GM23338 (cell line): ENCODE measurements at regions not wholly inside any gene's neighbourhood (a gene's known extent, or its start where the extent isn't known, plus 50 kb on each side); places are given as distances from the start of the nearest gene placed in this dataset.
A peak's percentile ranks its signal among the peaks of the same experiment; 100 is the strongest.

ENCODE experiments used
- ATAC-seq: fragments of 200-7000 bp; cut with Tn5 transposase; 3 replicates; pipeline ENCODE4 v1.9.1; 2020
- DNase-seq: peaks from one replicate; pipeline ENCODE4 v3.0.0-alpha.2; 2015; ENCODE audit warnings: low spot score
- H2AFZ ChIP-seq: fragments of 200-600 bp; sonication (generic); 2 replicates; pipeline ENCODE4 v1.8.0; 2016; ENCODE audit warnings: antibody characterized with exemption, mild to moderate bottlenecking, moderate library complexity
- H3F3A ChIP-seq: fragments of 200-600 bp; sonication (generic); replicated peaks from 2 replicates; pipeline ENCODE4 v1.8.0; 2017; ENCODE audit warnings: antibody characterized with exemption, mixed run types, low read depth
- H3K27ac ChIP-seq: fragments of 200-600 bp; sonication (generic); 2 replicates; pipeline ENCODE4 v1.6.1; 2016; ENCODE audit warnings: low read depth
- H3K27me3 ChIP-seq: fragments of 200-600 bp; sonication (generic); 2 replicates; pipeline ENCODE4 v1.8.0; 2016; ENCODE audit warnings: mild to moderate bottlenecking, mixed run types, moderate library complexity; ENCODE audit not compliant: insufficient read depth
- H3K36me3 ChIP-seq: fragments of 200-600 bp; sonication (generic); 2 replicates; pipeline ENCODE4 v1.8.0; 2016; ENCODE audit warnings: mild to moderate bottlenecking; ENCODE audit not compliant: insufficient read depth
- H3K4me1 ChIP-seq: fragments of 200-600 bp; sonication (generic); 2 replicates; pipeline ENCODE4 v1.8.0; 2016; ENCODE audit warnings: mild to moderate bottlenecking, moderate library complexity; ENCODE audit not compliant: insufficient read depth
- H3K4me2 ChIP-seq: fragments of 200-600 bp; sonication (generic); 2 replicates; pipeline ENCODE4 v1.7.1; 2017; ENCODE audit warnings: mixed run types
- H3K4me3 ChIP-seq: fragments of 200-600 bp; sonication (generic); 2 replicates; pipeline ENCODE4 v1.6.1; 2016; ENCODE audit warnings: mixed run types
- H3K79me2 ChIP-seq: fragments of 200-600 bp; sonication (generic); replicated peaks from 2 replicates; pipeline ENCODE4 v1.8.0; 2017; ENCODE audit warnings: mild to moderate bottlenecking; ENCODE audit not compliant: insufficient read depth
- H3K9me2 ChIP-seq: fragments of 200-600 bp; sonication (generic); 2 replicates; pipeline ENCODE4 v1.8.0; 2017; ENCODE audit not compliant: insufficient read depth
- H4K20me1 ChIP-seq: fragments of 200-600 bp; sonication (generic); replicated peaks from 2 replicates; pipeline ENCODE4 v1.8.0; 2017; ENCODE audit warnings: mild to moderate bottlenecking; ENCODE audit not compliant: insufficient read depth
- H3K27ac Mint-ChIP-seq: 2 replicates; pipeline ENCODE4 v1.8.0; 2020; ENCODE audit warnings: inconsistent platforms, mild to moderate bottlenecking, moderate library complexity, mixed read lengths
- H3K27me3 Mint-ChIP-seq: 3 replicates; pipeline ENCODE4 v1.8.0; 2022; ENCODE audit warnings: low read depth, mild to moderate bottlenecking, moderate library complexity, mixed read lengths, inconsistent platforms; ENCODE audit not compliant: insufficient read depth, poor library complexity
- H3K36me3 Mint-ChIP-seq: 3 replicates; pipeline ENCODE4 v1.8.0; 2021; ENCODE audit warnings: low read depth, mild to moderate bottlenecking, inconsistent platforms, moderate library complexity, mixed read lengths
- H3K4me1 Mint-ChIP-seq: 3 replicates; pipeline ENCODE4 v1.8.0; 2020; ENCODE audit warnings: mild to moderate bottlenecking, inconsistent platforms, mixed read lengths
- H3K4me3 Mint-ChIP-seq: 3 replicates; pipeline ENCODE4 v1.8.0; 2021; ENCODE audit warnings: moderate library complexity, mild to moderate bottlenecking, inconsistent platforms, mixed read lengths
- H3K9me3 Mint-ChIP-seq: 3 replicates; pipeline ENCODE4 v1.8.0; 2020; ENCODE audit warnings: moderate library complexity, mild to moderate bottlenecking, inconsistent platforms, mixed read lengths
- CREB1 ChIP-seq: fragments of 250-450 bp; sonication (Bioruptor Pico); IDR thresholded peaks from 2 replicates; pipeline ENCODE4 v1.5.0; 2020; ENCODE audit warnings: low read depth, mild to moderate bottlenecking, moderate library complexity
- EZH2 ChIP-seq: fragments of 200-600 bp; sonication (generic); IDR thresholded peaks from one replicate; pipeline ENCODE4 v1.8.0; 2017; ENCODE audit warnings: antibody characterized with exemption, mild to moderate bottlenecking, low read depth; ENCODE audit not compliant: unreplicated experiment
- EZH2phosphoT487 ChIP-seq: fragments of 200-600 bp; sonication (generic); IDR thresholded peaks from one replicate; pipeline ENCODE4 v1.8.1; 2018; ENCODE audit warnings: antibody characterized with exemption; ENCODE audit not compliant: unreplicated experiment
- JUNB ChIP-seq: IDR thresholded peaks from one replicate; pipeline ENCODE4 v1.6.1; 2016; ENCODE audit warnings: antibody characterized with exemption; ENCODE audit not compliant: unreplicated experiment
- NANOG ChIP-seq: IDR thresholded peaks from 2 replicates; pipeline ENCODE4 v1.6.1; 2016; ENCODE audit warnings: antibody characterized with exemption, borderline replicate concordance
- POLR2AphosphoS5 ChIP-seq: IDR thresholded peaks from 2 replicates; pipeline ENCODE4 v1.6.1; 2016; ENCODE audit warnings: antibody characterized with exemption, low read depth
- STAT1 ChIP-seq: IDR thresholded peaks from one replicate; pipeline ENCODE4 v1.6.1; 2016; ENCODE audit warnings: antibody characterized with exemption; ENCODE audit not compliant: unreplicated experiment
- ZNF114 ChIP-seq: fragments of 250-450 bp; sonication (Bioruptor Pico); IDR thresholded peaks from 2 replicates; pipeline ENCODE4 v1.5.0; 2020; ENCODE audit warnings: mild to moderate bottlenecking, moderate library complexity
- ZNF331 ChIP-seq: fragments of 250-450 bp; sonication (Bioruptor Pico); IDR thresholded peaks from 2 replicates; pipeline ENCODE4 v1.5.0; 2020; ENCODE audit warnings: low read depth, mild to moderate bottlenecking, moderate library complexity
- TF ChIP-seq, protein P1 (sequence below): fragments of 250-450 bp; sonication (Bioruptor Pico); IDR thresholded peaks from 2 replicates; pipeline ENCODE4 v1.5.0; 2020; ENCODE audit warnings: mild to moderate bottlenecking, moderate library complexity
- TF ChIP-seq, protein P2 (sequence below), 2 experiments: fragments of 200-600 bp in 1 of 2; sonication (generic) in 1 of 2; conservative IDR thresholded peaks; 2 replicates each; pipeline versions ENCODE4 v1.5.1 to v1.6.1; 2016 to 2017; ENCODE audit warnings: antibody characterized with exemption in 2 of 2, low read depth in 2 of 2, mild to moderate bottlenecking in 2 of 2, moderate library complexity in 1 of 2

DNA sequence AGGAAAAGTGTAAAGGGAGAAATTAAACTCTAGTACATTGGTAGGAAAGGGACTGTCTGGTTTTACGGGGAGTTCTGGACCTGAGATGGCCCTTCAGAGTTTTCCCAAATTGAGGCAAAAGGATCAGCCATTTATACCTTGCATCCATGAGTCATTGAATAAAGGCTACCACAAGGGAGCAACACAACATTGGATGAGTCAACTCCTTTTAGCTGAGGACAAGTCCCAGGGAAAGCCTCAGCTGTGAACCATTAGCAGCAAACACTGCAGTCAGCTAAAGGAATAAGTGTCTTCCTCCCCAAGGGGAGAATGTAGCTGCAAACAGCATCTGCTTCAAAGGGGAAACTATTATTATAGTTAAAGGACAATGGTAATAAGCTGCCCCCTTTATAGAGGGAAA lies 468.7 kb upstream of the ID4 start:
- Mint-ChIP-seq H3K27me3 (no peaks in the 10 kb centered on the region), H3K36me3 (no peaks in the 10 kb centered on the region), H3K4me1 (peaks cover 18% of the 10 kb centered on the region; the same call in 2 of the 3 replicates), H3K4me3 (no peak overlapping the region), H3K27ac (no peak overlapping the region), H3K9me3 (no peaks in the 10 kb centered on the region)
- Histone ChIP-seq H2AFZ (no peak overlapping the region), H3K27me3 (no peaks in the 10 kb centered on the region), H3F3A (no peaks in the 10 kb centered on the region), H3K27ac (no peak overlapping the region), H3K4me1 (peaks cover 12% of the 10 kb centered on the region; the same call in 1 of the 2 replicates), H3K4me3 (no peak overlapping the region), H4K20me1 (no peaks in the 10 kb centered on the region), H3K9me2 (0 out of 2 replicates have a peak, but pooled peaks cover 10% of the 10 kb centered on the region), H3K79me2 (no peaks in the 10 kb centered on the region), H3K36me3 (no peaks in the 10 kb centered on the region), H3K4me2 (no peak overlapping the region)
- DNase-seq (no peak), ATAC-seq (no peak)
- TF ChIP-seq, protein P1, sequence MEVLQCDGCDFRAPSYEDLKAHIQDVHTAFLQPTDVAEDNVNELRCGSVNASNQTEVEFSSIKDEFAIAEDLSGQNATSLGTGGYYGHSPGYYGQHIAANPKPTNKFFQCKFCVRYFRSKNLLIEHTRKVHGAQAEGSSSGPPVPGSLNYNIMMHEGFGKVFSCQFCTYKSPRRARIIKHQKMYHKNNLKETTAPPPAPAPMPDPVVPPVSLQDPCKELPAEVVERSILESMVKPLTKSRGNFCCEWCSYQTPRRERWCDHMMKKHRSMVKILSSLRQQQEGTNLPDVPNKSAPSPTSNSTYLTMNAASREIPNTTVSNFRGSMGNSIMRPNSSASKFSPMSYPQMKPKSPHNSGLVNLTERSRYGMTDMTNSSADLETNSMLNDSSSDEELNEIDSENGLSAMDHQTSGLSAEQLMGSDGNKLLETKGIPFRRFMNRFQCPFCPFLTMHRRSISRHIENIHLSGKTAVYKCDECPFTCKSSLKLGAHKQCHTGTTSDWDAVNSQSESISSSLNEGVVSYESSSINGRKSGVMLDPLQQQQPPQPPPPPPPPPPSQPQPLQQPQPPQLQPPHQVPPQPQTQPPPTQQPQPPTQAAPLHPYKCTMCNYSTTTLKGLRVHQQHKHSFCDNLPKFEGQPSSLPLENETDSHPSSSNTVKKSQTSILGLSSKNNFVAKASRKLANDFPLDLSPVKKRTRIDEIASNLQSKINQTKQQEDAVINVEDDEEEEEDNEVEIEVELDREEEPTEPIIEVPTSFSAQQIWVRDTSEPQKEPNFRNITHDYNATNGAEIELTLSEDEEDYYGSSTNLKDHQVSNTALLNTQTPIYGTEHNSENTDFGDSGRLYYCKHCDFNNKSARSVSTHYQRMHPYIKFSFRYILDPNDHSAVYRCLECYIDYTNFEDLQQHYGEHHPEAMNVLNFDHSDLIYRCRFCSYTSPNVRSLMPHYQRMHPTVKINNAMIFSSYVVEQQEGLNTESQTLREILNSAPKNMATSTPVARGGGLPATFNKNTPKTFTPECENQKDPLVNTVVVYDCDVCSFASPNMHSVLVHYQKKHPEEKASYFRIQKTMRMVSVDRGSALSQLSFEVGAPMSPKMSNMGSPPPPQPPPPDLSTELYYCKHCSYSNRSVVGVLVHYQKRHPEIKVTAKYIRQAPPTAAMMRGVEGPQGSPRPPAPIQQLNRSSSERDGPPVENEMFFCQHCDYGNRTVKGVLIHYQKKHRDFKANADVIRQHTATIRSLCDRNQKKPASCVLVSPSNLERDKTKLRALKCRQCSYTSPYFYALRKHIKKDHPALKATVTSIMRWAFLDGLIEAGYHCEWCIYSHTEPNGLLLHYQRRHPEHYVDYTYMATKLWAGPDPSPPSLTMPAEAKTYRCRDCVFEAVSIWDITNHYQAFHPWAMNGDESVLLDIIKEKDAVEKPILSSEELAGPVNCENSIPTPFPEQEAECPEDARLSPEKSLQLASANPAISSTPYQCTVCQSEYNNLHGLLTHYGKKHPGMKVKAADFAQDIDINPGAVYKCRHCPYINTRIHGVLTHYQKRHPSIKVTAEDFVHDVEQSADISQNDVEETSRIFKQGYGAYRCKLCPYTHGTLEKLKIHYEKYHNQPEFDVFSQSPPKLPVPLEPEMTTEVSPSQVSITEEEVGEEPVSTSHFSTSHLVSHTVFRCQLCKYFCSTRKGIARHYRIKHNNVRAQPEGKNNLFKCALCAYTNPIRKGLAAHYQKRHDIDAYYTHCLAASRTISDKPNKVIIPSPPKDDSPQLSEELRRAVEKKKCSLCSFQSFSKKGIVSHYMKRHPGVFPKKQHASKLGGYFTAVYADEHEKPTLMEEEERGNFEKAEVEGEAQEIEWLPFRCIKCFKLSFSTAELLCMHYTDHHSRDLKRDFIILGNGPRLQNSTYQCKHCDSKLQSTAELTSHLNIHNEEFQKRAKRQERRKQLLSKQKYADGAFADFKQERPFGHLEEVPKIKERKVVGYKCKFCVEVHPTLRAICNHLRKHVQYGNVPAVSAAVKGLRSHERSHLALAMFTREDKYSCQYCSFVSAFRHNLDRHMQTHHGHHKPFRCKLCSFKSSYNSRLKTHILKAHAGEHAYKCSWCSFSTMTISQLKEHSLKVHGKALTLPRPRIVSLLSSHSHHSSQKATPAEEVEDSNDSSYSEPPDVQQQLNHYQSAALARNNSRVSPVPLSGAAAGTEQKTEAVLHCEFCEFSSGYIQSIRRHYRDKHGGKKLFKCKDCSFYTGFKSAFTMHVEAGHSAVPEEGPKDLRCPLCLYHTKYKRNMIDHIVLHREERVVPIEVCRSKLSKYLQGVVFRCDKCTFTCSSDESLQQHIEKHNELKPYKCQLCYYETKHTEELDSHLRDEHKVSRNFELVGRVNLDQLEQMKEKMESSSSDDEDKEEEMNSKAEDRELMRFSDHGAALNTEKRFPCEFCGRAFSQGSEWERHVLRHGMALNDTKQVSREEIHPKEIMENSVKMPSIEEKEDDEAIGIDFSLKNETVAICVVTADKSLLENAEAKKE (CRISPR knock-in tag), result no peak
- TF ChIP-seq, protein P2, sequence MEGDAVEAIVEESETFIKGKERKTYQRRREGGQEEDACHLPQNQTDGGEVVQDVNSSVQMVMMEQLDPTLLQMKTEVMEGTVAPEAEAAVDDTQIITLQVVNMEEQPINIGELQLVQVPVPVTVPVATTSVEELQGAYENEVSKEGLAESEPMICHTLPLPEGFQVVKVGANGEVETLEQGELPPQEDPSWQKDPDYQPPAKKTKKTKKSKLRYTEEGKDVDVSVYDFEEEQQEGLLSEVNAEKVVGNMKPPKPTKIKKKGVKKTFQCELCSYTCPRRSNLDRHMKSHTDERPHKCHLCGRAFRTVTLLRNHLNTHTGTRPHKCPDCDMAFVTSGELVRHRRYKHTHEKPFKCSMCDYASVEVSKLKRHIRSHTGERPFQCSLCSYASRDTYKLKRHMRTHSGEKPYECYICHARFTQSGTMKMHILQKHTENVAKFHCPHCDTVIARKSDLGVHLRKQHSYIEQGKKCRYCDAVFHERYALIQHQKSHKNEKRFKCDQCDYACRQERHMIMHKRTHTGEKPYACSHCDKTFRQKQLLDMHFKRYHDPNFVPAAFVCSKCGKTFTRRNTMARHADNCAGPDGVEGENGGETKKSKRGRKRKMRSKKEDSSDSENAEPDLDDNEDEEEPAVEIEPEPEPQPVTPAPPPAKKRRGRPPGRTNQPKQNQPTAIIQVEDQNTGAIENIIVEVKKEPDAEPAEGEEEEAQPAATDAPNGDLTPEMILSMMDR (conservative IDR thresholded peaks at IDR 0.05; ENCODE audit: low read depth in 2 of 2), result peak in 1 of 2 experiments; percentile 29; a peak in 1 of 4 replicates

DNA sequence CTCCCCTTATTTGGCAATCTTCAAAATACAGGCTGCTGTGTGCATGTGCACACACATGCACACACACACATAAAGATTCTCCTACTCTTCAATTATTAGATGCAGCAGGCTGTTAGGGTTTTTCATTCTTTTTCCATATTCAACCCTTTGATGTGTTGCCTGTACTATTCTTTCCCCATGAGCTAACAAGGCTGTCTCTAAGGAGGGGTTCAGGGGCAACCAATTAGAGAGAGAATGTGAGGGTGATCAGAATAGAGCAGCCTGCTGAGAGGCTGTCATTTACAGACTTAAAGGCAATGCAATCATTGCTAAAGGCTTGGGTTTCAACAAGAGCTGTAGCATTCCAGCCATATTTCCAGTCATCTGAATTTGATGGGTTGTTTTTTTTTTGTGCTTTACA lies 467.4 kb upstream of the ID4 start:
- Mint-ChIP-seq H3K9me3 (no peaks in the 10 kb centered on the region), H3K4me1 (peaks cover 18% of the 10 kb centered on the region; the same call in 2 of the 3 replicates), H3K4me3 (no peak overlapping the region), H3K27ac (no peak overlapping the region), H3K27me3 (no peaks in the 10 kb centered on the region), H3K36me3 (no peaks in the 10 kb centered on the region)
- Histone ChIP-seq H4K20me1 (no peaks in the 10 kb centered on the region), H3K4me3 (no peak overlapping the region), H3K4me1 (peaks cover 12% of the 10 kb centered on the region; the same call in 1 of the 2 replicates), H3K9me2 (peaks cover 8% of the 10 kb centered on the region; the same call in 1 of the 2 replicates), H3F3A (no peaks in the 10 kb centered on the region), H3K27ac (no peak overlapping the region), H3K27me3 (no peaks in the 10 kb centered on the region), H3K4me2 (no peak overlapping the region; the same call in 1 of the 2 replicates), H3K79me2 (no peaks in the 10 kb centered on the region), H3K36me3 (no peaks in the 10 kb centered on the region), H2AFZ (no peak overlapping the region)
- DNase-seq, result peak; percentile 19
- ATAC-seq, result peak; percentile 76
- no peak for TF ChIP-seq POLR2AphosphoS5
- TF ChIP-seq ZNF331 (CRISPR knock-in tag), result no peak
- no peak for TF ChIP-seq EZH2
- TF ChIP-seq ZNF114 (CRISPR knock-in tag), result no peak
- no peak for TF ChIP-seq NANOG
- no peak for TF ChIP-seq CREB1
- no peak for TF ChIP-seq STAT1
- TF ChIP-seq EZH2phosphoT487, result no peak
- TF ChIP-seq JUNB, result no peak
- TF ChIP-seq, protein P2 (conservative IDR thresholded peaks at IDR 0.05; ENCODE audit: low read depth in 2 of 2), result no peak
